Aorta (tissue), 5 donors: ENCODE measurements at regions not wholly inside any gene's neighbourhood (a gene's known extent, or its start where the extent isn't known, plus 50 kb on each side); places are given as distances from the start of the nearest gene placed in this dataset.

Experiments
- ATAC-seq: fragments of 200-7000 bp; cut with Tn5 transposase; one replicate; pipeline ENCODE4 v1.9.1; 2022; ENCODE audit warnings: moderate library complexity; ENCODE audit not compliant: low FRiP score
- DNase-seq, 2 donors: peaks; one replicate each; pipeline ENCODE4 v3.0.0-alpha.2; 2020
- H3K27ac ChIP-seq, 2 donors: one replicate each; pipeline ENCODE4 v1.5.1; 2013; ENCODE audit warnings: low read length in 2 of 2, mild to moderate bottlenecking in 2 of 2, moderate library complexity in 2 of 2, control low read depth in 1 of 2, inconsistent platforms in 1 of 2, low read depth in 1 of 2
- H3K27me3 ChIP-seq, 2 donors: one replicate each; pipeline ENCODE4 v1.6.1; 2013; ENCODE audit warnings: control low read depth in 1 of 2, low read length in 1 of 2, mild to moderate bottlenecking in 1 of 2, moderate library complexity in 1 of 2; ENCODE audit not compliant: insufficient read depth in 2 of 2, control insufficient read depth in 1 of 2
- H3K36me3 ChIP-seq, 2 donors: one replicate each; pipeline ENCODE4 v1.6.1; 2013; ENCODE audit warnings: control low read depth in 1 of 2, low read length in 1 of 2, mild to moderate bottlenecking in 1 of 2; ENCODE audit not compliant: insufficient read depth in 2 of 2, control insufficient read depth in 1 of 2
- H3K4me1 ChIP-seq, 2 donors: one replicate each; pipeline ENCODE4 v1.6.1; 2013; ENCODE audit warnings: low read length in 2 of 2, control low read depth in 1 of 2, mild to moderate bottlenecking in 1 of 2, moderate library complexity in 1 of 2; ENCODE audit not compliant: insufficient read depth in 2 of 2, control insufficient read depth in 1 of 2
- H3K4me3 ChIP-seq, 2 donors: one replicate each; pipeline ENCODE4 v1.5.1; 2013; ENCODE audit warnings: low read length in 2 of 2, control low read depth in 1 of 2, mild to moderate bottlenecking in 1 of 2
- H3K9me3 ChIP-seq: one replicate; pipeline ENCODE4 v1.6.1; 2013; ENCODE audit warnings: mild to moderate bottlenecking, low read length; ENCODE audit not compliant: control insufficient read depth
- WGBS, 2 donors: extraction: QIAGEN DNeasy Blood & Tissue Kit; methylation state at CpG; one replicate each; pipeline ENCODE4 v1.1.7; 2013; 5-methylcytosine and 5-hydroxymethylcytosine counted together
- intact Hi-C, 2 donors: fragments of 100-400 bp; cut with DNase I; formaldehyde crosslinking; loops; one replicate each; pipeline versions ENCODE4 v1.14.2 to v1.15.0; 2022
- donor health status: healthy with polysubstance abuse.
- donor health status: Bipolar disorder and iron deficiency.
- donor health status: DM: no; HTN: no; CAD: no.
- donor health status: DM: no; HTN: no; CAD: no.
- donor health status: DM: yes; HTN: yes; CAD: no.

DNA sequence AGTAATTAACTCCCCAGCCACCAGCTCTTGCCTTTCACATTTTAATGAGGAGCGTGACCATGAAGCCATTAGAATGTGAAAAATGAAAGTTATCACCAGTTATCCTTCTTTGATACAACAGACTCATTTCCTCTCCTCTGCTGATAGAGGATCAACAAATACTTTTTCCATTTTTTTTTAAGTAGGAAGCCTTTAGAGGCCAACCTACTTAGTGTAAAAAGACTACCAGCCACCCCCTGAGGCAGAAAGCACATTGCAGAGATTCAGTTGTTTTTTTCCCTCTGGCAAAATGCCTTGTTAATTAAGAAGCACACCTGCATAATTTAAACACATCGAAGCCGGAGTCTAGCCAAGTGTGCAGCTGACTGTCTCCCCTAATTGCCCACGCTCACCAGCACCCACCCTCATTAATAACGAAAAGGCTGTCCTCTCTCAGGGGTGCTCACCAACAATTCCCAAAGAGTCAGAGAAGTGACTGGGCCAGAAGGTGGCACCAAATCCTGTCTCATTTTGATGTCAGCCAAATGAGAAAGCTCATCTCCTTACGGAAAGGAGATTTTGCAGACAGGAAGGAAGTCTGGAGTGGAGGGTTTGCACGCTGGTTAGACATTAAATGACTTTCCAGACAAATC is 60.9 kb upstream of the MC3R start:
- no peak overlapping the region for H3K4me3 ChIP-seq
- no peaks in the 10 kb centered on the region for H3K4me1 ChIP-seq
- intact Hi-C loops, result loop anchor here in 1 of 2 donors (10.0 kb wide), 1 partner anchor 773 kb away; no protein-coding TSS in a partner anchor
- peaks cover 0 to 2% of the 10 kb centered on the region in 2 donors for H3K27me3 ChIP-seq
- H3K36me3 ChIP-seq, result no peaks in the 10 kb centered on the region
- H3K9me3 ChIP-seq, result no peaks in the 10 kb centered on the region
- H3K27ac ChIP-seq, result no peak overlapping the region
- WGBS, 2 donors, result 33 to 35% methylated on average over 7 of the region's 7 CpGs
- ATAC-seq, result no peak
- no peak for DNase-seq

DNA sequence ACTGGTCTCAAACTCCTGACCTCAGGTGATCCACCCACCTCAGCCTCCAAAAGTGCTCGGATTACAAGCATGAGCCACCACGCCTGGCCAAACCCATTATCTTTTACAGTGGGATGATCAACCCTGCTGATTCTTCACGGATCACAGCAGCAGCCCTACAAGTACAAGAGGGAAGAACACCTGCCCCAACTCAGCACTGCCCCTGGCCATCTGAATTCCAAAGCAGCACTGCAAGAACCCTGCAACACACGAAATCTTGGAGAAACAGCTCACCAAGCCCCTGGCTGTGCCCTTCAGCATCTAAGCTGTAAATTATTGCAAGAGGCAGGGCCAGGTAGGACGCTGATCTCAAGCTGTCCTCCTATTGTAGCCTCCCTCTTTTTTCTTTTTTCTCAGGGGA is 54.5 kb upstream of the MC3R start:
- Histone ChIP-seq H3K9me3 (peaks cover 3% of the 10 kb centered on the region), H3K36me3 (no peaks in the 10 kb centered on the region), H3K4me3 (no peak overlapping the region), H3K4me1 (no peaks in the 10 kb centered on the region), H3K27me3 (no peaks in the 10 kb centered on the region), H3K27ac (no peak overlapping the region)
- DNase-seq, result no peak
- intact Hi-C loops, result no loop called here
- ATAC-seq, result no peak
- 50 to 53% methylated on average over 5 of the region's 5 CpGs for WGBS, 2 donors

DNA sequence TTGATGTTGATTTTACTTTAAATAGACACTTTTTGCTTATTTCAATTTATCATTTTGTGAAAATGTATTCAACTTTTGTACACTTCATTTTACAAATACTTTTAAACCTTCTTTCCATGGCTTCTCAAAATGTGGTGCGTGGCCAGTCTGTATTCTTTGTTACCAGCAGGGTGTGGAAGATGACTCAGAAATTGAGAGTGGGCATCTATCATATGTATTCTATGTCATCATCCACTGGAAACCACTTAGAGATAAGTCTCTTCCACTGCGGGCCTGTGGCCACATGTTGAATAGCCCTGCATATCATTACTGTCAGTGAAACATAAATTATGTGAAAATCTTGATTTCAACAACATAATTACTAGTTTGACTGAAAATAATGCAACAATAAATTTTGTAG is 52.6 kb upstream of the MC3R start:
- 60 to 65% methylated on average over 2 of the region's 2 CpGs for WGBS, 2 donors
- intact Hi-C loops, result no loop called here
- H3K4me3 ChIP-seq, result no peak overlapping the region
- ATAC-seq (no peak), DNase-seq (no peak)
- no peaks in the 10 kb centered on the region for H3K4me1 ChIP-seq
- H3K27me3 ChIP-seq, result no peaks in the 10 kb centered on the region
- H3K9me3 ChIP-seq, result peaks cover 11% of the 10 kb centered on the region
- H3K36me3 ChIP-seq, result no peaks in the 10 kb centered on the region
- no peak overlapping the region for H3K27ac ChIP-seq
